HG02763 (cell line): ENCODE measurements at regions not wholly inside any gene's neighbourhood (a gene's known extent, or its start where the extent isn't known, plus 50 kb on each side); places are given as distances from the start of the nearest gene placed in this dataset.
"Not testable (repeated sequence)": the region's sequence is repeated elsewhere in the genome, so short reads cannot be mapped to it uniquely, and the experiment has no call there.

Experiments
- ATAC-seq: cut with Tn5 transposase; IDR thresholded peaks from one replicate; pipeline ENCODE4 v1.9.1; 2021; ENCODE audit warnings: mild to moderate bottlenecking, moderate library complexity; ENCODE audit not compliant: unreplicated experiment

DNA sequence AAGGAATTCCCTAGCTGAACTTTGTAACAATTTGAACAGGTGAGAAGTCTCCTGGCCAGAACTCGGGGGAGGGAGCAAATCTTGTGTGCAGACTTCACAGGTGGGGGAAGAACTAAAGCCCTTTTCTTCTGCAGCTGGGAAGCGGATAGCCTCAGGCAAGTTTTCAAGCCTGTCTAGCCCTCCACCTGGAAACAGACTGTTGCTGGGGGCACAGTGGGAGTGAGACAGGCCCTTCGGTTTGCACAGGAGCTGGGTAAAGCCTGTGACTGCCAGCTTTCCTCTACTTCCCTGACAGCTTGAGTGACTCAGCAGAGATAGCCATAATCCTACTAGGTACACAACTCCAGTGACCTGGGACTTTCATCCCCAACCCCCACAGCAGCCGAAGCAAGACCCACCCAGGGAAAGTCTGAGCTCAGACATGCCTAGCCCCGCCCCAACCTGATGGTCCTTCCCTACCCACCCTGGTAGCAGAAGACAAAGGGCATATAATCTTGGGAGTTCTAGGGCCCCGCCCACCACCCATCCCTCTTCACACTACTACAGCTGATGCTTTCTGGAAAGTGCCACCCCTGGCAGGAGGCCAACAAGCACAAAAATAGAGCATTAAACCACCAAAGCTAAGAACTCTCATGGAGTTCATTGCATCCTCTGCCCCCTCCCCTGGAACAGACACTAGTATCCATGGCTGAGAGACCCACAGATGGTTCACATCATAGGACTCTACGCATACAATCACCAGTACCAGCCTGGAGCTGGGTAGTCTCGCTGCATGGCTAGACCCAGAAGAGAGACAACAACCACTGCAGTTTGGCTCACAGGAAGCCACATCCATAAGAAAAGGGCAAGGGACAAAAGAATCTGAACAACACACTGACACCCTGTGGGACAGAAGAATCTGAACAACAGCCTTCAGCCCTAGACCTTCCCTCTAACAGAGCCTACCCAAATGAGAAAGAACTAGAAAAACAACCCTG is 479.0 kb downstream of the RAP2B start:
- no peak for ATAC-seq

DNA sequence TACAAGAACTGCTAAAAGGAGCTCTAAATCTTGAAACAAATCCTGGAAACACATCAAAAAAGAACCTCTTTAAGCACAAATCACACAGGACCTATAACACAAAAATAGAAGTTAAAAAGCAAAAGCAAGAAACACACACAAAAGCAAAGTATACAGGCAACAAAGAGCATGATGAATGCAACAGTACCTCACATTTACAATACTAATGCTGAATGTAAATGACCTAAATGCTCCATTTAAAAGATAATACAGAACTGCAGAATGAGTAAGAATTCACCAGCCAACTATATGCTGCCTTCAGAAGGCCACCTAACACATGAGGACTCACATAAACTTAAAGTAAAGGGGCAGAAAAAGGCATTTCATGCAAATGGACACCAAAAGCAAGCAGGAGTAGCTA is 478.6 kb upstream of the ARHGEF26 start:
- not testable (repeated sequence) for ATAC-seq

DNA sequence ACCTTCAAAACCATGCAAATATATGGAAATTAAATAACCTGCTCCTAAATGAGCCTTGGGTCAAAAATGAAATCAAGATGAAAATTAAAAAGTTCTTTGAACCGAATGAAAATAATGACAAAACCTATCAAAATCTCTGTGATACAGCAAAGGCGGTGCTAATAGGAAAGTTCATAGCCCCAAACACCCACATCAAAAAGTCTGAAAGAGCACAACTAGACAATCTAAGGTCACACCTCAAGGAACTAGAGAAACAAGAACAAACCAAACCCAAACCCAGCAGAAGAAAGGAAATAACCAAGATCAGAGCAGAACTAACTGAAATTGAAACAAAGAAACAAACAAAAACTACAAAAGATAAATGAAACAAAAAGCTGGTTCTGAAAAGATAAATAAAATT is 477.7 kb upstream of the ARHGEF26 start:
- ATAC-seq: not testable (repeated sequence)

DNA sequence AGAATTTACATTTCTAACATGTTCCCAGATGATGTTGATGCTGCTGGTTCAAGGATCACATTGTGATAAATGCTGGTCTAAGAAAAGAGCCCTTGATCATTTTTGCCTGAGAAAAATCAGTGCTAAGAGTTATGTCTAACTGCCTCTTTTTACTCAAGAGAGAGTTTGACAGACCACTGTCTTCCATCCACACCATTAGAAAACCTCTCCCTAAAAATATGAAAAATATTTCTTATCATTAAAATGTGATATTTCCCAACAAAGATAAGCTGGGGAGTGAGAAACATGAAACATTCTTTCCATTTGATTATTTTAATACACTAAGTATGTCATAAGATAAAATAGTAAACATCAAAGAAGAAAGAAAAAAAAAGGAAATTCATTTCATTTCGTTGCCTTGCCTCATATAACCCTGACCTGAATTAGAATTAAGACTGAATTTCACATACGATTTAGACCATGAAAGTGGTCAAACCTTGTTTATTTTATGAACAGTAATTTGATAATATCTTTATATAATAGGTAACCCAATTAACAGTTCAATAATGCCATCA is 471.8 kb upstream of the ARHGEF26 start:
- no peak for ATAC-seq

DNA sequence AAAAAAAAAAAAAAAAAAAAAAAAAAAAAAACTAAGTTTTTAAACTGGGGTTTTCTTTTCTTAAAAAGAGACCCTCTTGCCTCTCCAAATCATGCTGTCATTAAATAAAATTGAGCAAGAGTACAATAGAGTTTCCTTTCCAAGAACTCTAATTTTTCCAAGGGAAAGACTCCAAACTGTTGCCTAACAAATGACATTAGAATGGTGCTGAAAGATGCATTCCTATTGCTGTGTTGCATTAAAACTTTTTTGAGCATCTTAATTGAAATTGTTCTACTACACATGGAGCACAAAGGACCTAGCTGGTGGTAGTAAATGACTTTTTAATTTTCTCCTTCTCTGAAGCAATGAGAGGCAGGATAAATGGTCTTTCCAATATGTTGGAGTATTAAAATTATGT is 469.1 kb upstream of the ARHGEF26 start:
- ATAC-seq: no peak

DNA sequence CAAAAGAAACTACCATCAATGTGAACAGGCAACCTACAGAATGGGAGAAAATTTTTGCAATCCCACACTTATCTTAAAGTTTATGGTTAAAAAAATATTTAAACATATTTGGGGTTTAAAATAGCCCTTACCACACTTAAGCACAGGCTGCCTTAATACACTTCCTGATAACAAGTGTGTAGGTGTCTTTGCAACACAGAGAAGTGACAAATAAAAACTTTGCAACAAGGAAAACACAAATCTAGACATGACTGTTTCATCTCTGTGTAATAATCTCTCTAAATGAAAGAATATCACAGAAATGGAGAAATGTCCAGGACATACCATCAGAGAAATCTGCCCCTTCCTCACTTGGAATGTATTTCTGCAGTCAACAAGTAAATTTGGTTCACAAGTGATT is 464.1 kb upstream of the ARHGEF26 start:
- ATAC-seq: no peak

DNA sequence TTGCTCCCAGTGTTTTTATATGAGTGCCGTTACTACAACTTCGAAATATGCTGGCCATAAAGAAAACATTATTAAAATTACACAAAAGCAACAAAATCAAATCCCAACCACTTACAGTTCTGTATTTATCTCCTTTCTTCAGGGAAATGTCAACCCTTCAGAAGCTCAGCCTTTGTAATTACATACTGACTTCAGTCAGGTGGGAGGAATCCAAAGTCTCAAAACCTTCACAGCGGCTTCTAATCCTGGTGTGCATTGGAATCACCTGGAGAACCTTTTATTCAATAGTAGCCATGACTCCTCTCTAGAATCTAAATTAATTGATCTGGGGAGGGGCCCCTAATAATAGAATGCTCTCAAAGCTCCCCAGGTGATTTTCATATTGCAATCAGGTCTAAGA is 463.7 kb upstream of the ARHGEF26 start:
- ATAC-seq: no peak

DNA sequence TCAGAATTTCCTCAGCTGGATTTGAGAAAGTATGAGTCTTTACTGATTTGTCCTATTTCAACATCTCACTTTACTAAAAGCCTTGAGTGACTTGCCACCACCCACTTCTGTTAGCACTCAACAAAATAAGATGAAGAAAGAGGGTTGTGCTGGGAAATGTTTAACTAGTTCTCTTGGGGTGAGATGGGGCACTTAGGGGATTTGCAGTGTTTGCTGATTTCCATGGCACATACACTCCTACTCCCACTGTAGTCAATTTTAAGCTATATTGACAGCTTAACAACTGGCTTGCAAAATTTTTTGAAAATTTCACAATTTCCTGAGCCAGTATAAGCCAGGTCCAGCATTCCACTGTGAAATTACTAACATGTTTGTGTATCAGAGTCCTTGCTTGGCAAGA is 463.1 kb upstream of the ARHGEF26 start:
- ATAC-seq: no peak

DNA sequence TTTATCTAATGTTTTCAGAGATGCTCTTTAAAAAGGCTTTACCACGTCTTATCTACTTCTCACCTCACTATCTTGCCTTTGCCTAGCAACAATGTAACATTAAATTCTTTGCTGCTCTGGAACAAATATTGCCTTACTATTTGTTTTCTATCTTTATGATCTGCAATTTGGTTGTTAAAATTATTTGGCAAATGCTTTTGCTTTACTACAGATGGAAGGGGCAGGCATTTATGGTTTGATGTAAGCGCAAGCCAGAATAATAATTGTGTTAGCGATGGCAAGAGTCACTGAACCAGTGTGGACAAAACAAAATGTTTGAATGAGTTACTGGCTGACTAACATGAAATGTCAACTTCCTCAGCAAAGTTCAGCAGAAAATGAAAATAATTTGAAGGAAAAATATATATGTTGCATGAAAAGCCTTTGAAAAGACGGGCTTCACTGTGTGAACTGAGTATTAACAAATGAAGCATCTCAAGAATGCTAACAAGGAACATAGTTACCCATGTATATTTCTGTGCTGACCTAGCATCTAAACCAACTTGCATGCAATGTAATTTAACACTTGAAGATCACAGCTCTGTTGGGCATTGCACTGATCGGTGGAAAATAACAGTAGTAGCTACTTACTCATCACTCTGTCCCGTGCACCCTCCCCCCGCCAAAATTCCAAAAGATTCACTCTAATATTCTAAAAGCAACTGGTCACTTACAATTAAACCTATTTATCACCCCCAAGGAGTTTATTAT is 454.0 kb upstream of the ARHGEF26 start:
- no peak for ATAC-seq

DNA sequence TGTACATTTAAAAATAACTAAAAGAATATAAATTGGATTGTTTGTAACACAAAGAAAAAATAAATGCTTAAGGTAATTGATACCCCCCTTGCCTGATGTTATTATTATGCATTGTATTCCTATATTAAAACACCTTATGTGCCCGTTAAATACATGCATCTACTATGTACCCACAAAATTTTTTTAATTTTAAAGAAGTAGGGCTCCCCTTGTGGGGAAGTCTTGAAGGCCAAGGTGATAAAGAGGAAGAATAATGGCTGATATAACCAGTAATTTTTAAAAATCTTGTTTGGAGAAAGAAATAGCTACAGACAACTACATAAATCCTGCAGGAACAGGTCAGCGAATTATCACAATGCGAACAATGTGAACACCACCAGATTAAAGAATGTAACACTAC is 451.7 kb upstream of the ARHGEF26 start:
- no peak for ATAC-seq

DNA sequence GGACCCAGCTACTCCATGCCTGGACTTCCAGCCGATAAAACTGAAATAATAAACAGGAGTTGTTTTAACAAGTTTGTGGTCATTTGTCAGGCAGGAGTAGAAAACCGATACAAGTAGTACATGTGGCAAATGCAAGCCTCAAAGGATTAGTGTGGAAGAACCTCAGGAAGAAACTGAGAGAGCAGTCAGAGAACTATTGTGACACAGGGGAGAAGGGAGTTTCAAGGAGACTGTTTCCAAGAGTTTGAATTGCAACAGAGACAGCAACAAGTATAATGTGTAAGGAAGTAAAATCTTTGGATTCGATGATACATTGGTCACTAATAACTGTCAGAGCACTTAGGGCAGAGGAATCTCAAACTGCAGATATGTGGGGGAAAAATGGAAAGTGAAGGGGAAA is 450.6 kb upstream of the ARHGEF26 start:
- no peak for ATAC-seq

DNA sequence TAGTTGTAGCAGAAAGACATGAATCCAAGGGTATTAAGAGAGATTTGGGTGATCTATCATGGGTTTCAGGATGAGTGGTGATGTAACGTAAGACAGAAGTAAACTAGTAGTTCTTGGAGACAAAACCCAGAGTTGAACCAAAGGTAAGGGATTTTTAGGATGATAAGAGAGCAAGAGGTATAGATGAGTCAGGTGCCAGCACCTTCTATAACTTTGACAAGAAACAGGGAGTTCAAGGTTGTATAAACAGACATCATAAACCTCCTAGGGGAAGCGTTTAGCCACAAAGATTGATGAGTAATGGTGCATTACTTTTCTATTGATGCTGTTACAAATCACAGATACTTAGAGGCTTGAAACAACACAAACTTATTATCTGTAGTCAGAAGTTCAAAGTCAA is 447.3 kb upstream of the ARHGEF26 start:
- no peak for ATAC-seq

DNA sequence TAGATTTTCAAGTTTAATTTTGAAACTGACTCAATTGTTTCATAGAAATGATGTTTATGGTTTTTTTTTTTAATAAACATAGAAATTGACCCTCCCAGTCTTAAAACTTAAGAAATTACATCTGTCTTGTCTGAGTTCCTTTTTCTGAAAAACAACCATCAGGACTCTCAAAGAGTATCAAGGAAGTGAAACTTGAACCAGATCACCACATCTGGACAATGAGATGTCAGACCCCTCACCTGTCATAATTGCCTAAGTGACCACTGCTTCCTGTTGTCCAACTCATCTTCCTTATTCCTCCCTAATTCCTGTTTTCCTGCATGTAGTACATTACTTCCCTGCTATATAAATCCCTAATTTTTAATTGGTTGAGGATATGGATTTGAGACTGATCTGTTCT is 441.5 kb upstream of the ARHGEF26 start:
- no peak for ATAC-seq

DNA sequence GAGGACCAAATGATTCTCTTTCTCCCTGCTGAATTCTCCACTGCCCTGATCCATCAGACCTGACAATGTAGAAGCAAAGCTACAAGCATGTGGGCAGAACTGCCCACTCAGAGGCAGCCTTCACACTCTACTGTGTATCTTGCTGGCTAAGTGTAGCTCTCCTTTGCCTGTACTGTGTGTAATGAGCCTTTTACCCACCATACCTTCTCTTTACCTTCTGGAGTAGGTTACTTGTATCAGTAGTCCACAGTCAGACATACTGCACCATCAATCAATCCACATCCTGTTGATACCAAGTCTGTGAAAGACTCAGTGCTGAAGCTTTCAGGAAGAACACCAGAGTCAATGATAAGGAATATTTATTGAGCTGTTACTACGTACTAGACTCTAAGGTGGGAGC is 440.7 kb upstream of the ARHGEF26 start:
- ATAC-seq: no peak

DNA sequence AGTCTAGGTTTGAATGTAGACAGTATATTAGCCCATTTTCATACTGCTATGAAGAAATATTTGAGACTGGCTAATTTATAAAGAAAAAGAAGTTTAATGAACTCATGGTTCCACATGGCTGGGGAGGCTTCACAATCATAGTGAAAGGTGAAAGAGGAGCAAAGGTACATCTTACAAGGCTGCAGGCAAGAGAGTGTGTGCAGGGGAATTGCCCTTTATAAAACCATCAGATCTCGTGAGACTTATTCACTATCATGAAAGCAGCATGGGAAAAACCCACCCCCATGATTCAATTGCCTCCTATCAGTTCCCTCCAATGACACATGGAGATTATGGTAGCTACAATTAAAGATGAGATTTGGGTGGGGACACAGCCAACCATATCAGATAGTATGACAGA is 440.1 kb upstream of the ARHGEF26 start:
- no peak for ATAC-seq

DNA sequence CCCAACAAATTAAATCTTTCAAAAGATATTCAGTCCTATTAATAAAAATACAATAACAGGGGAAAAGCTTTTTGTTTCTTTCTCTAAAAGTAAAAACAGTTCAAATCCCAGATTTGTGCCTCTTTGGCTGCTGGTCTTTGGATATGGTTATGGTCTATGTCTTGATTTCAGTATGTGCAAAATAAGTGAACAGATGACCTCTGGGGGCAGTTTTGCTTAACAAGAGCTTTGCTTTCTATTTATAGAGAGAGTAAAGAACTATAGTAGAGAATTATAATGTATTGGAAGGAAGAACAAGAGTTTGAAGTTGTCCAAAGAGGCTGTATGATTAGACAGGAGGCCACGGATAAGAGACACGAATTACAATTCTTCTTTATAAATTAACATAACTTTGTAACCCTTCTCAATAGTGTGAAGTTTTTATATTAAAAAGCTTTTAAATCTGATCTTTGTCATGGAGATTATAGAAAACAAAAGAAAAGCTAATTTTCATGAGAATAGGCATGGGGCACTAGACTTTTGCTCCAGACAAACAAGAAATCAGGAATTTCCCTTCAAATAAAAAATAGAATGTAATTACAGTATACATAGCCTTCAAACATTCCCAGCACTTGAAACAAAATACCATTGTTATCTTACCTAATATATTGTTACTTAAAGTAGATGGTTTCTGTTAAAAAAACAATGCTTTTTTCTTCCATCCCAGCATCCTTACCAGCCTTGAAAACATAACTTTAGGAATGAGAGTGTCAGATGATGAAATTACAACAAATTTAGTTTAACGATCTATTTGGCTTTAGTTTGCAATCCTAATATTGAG is 432.7 kb upstream of the ARHGEF26 start:
- ATAC-seq: no peak

DNA sequence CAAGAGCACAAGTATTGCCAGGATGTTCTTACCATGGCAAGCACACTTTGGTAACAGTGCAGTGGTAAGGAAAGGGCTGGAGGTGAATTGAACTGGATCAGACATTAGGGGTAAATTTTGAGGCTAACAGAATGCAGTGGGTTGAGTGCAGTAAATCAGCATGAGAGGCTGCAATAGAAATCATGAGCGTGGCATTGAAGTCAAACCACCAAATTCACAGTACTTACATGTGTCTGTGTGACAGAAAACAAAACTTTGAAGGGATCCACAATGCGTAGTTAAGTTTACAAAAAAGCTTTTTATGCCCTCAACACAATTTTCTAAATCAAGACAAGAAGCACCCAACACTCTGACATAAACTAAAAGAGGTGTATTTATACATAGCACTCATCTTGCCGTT is 428.0 kb upstream of the ARHGEF26 start:
- no peak for ATAC-seq

DNA sequence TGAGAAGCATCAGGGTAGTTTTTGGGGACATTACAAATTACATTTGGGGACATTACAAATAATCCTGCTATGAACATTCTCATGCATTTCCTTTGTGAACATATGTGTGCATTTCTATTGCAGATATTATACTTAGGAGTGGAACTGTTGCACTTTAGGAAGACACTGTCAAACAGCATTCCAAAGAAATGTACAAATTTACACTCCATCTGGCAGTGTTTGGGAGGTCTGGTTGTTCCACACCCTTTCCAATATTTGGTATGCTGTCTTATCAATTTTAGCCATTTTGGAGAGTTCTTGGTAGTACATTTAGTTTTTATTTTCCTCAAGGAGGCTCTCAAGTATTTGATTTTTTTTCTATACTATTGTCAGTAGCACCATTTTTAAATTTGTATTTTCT is 419.1 kb upstream of the ARHGEF26 start:
- ATAC-seq: no peak

DNA sequence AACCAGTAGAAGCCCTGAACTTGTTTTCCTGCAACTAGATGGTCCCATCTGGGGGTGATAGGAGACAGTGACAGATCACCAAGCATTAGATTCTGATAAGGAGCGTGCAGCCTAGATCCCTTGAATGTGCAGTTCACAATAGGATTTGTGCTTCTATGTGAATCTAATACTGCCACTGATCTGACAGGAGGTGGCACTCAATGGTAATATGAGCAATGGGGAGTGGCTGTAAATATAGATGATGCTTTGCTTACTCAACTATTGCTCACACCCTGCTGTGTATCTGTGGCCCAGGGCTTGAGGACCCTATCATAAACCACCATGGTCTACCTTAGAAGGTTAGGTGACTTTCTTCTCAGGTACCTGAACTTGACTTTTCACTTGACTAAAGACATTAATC is 417.1 kb upstream of the ARHGEF26 start:
- ATAC-seq: no peak

DNA sequence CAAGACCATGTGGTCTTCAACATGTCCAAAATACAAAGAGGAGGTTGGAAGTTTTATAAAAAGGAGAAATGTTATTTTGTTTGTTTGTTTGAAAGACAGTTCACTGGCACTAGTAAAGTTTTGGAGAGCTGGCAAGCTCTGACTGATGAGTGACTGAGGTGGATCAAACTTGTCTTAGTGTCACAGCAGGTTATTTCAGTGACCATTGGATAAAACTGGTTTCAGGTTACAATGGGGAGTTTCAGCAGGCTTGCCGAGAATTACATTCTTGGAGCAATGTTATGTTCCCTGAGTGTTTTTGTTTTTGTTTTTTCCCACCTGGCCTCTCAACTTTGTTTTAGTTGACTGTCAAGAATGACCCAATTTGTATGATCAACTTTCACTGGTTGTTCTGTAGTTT is 414.5 kb upstream of the ARHGEF26 start:
- no peak for ATAC-seq

DNA sequence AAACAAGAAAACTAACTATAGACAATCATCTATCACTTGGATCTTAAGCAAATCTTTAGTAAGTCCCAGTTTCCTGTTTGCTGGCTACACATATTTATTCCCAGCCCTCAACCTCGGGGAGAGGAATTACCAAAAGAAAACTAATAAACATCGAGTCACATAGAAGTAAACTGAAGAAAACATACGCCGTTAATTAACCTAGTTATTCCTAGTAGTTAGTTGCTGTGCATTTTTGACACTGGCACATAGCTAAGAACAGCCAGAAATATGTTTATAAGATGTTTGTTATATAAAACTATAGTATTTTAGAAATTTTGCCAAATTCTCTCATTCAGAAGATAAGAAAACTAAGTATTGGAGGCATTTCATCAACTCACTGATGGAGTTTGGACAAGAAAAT is 407.2 kb upstream of the ARHGEF26 start:
- ATAC-seq: no peak
